Endodermal cell (in vitro differentiated cells): ENCODE measurements at regions not wholly inside any gene's neighbourhood (a gene's known extent, or its start where the extent isn't known, plus 50 kb on each side); places are given as distances from the start of the nearest gene placed in this dataset.

ENCODE experiments used
- DNase-seq: peaks from one replicate; pipeline ENCODE4 v3.0.0-alpha.2; 2017
- H3K27ac ChIP-seq: 2 replicates; pipeline ENCODE4 v1.5.1; 2013; ENCODE audit warnings: mild to moderate bottlenecking, low read depth, low read length, moderate library complexity
- H3K27me3 ChIP-seq: 2 replicates; pipeline ENCODE4 v1.6.1; 2013; ENCODE audit warnings: mild to moderate bottlenecking, low read length, moderate library complexity; ENCODE audit not compliant: insufficient read depth, control insufficient read depth, poor library complexity, severe bottlenecking
- H3K36me3 ChIP-seq: 2 replicates; pipeline ENCODE4 v1.7.0; 2013; ENCODE audit warnings: mild to moderate bottlenecking, low read length, moderate library complexity; ENCODE audit not compliant: control insufficient read depth, insufficient read depth
- H3K4me1 ChIP-seq: one replicate; pipeline ENCODE4 v1.7.0; 2013; ENCODE audit warnings: low read length; ENCODE audit not compliant: control insufficient read depth, insufficient read depth
- H3K4me3 ChIP-seq: 2 replicates; pipeline ENCODE4 v1.5.1; 2013; ENCODE audit warnings: mild to moderate bottlenecking, low read length, moderate library complexity
- H3K9ac ChIP-seq: 2 replicates; pipeline ENCODE4 v1.6.1; 2013; ENCODE audit warnings: mild to moderate bottlenecking, low read length, moderate library complexity; ENCODE audit not compliant: poor library complexity, severe bottlenecking; ENCODE audit errors: extremely low read depth
- H3K9me3 ChIP-seq: 2 replicates; pipeline ENCODE4 v1.6.1; 2013; ENCODE audit warnings: mild to moderate bottlenecking, low read length, moderate library complexity; ENCODE audit not compliant: control insufficient read depth
- H3K27ac Mint-ChIP-seq: 2 replicates; pipeline ENCODE4 v1.8.0; 2020; ENCODE audit warnings: mixed read lengths
- H3K27me3 Mint-ChIP-seq: 2 replicates; pipeline ENCODE4 v1.8.0; 2021; ENCODE audit warnings: mild to moderate bottlenecking, mixed read lengths; ENCODE audit not compliant: insufficient read depth
- H3K36me3 Mint-ChIP-seq: 2 replicates; pipeline ENCODE4 v1.8.0; 2020; ENCODE audit warnings: low read depth, mixed read lengths
- H3K4me1 Mint-ChIP-seq: 2 replicates; pipeline ENCODE4 v1.8.0; 2020; ENCODE audit warnings: mixed read lengths
- H3K4me3 Mint-ChIP-seq: 2 replicates; pipeline ENCODE4 v1.8.0; 2020; ENCODE audit warnings: mild to moderate bottlenecking, moderate library complexity, mixed read lengths
- H3K9me3 Mint-ChIP-seq: 2 replicates; pipeline ENCODE4 v1.8.0; 2020; ENCODE audit warnings: mild to moderate bottlenecking, mixed read lengths
- CTCF ChIP-seq: fragments of 200-600 bp; sonication (generic); conservative IDR thresholded peaks from 2 replicates; pipeline ENCODE4 v1.5.0; 2021; ENCODE audit warnings: antibody characterized with exemption, mild to moderate bottlenecking
- WGBS, 2 experiments: methylation state at CpG; one replicate each; pipeline versions ENCODE4 v1.1.5 to v1.1.7; 2013; ENCODE audit warnings: missing lambda C conversion rate in 2 of 2, mixed read lengths in 1 of 2; ENCODE audit not compliant: insufficient coverage in 1 of 2, insufficient read length in 1 of 2; 5-methylcytosine and 5-hydroxymethylcytosine counted together

GRCh38 chr12:75905922-75906321 is 125.7 kb downstream of the PHLDA1 start:
- Histone ChIP-seq H3K4me1 (no peaks in the 10 kb centered on the region), H3K36me3 (no peaks in the 10 kb centered on the region), H3K9ac (no peak overlapping the region), H3K4me3 (no peak overlapping the region), H3K27ac (no peak overlapping the region), H3K27me3 (no peaks in the 10 kb centered on the region), H3K9me3 (no peaks in the 10 kb centered on the region)
- peaks cover 6% of the 10 kb centered on the region for H3K4me1 Mint-ChIP-seq
- no peak overlapping the region for H3K27ac Mint-ChIP-seq
- WGBS, 2 experiments, result 89 to 100% methylated on average over 2 of the region's 2 CpGs
- TF ChIP-seq CTCF, result no peak
- no peak for DNase-seq
- no peaks in the 10 kb centered on the region for H3K9me3 Mint-ChIP-seq
- no peaks in the 10 kb centered on the region for H3K36me3 Mint-ChIP-seq
- no peak overlapping the region for H3K4me3 Mint-ChIP-seq
- H3K27me3 Mint-ChIP-seq, result no peaks in the 10 kb centered on the region

- Histone ChIP-seq H3K9me3 (no peaks in the 10 kb centered on the region), H3K27me3 (no peaks in the 10 kb centered on the region), H3K4me1 (no peaks in the 10 kb centered on the region), H3K36me3 (no peaks in the 10 kb centered on the region), H3K27ac (peak overlapping the region; percentile 29), H3K4me3 (no peak overlapping the region), H3K9ac (no peak overlapping the region)
- no peak overlapping the region for H3K27ac Mint-ChIP-seq
- H3K4me1 Mint-ChIP-seq, result peaks cover 5% of the 10 kb centered on the region
- 63 to 85% methylated on average over 10 to 11 of the region's 11 CpGs for WGBS, 2 experiments
- no peaks in the 10 kb centered on the region for H3K36me3 Mint-ChIP-seq
- TF ChIP-seq CTCF, result no peak
- H3K27me3 Mint-ChIP-seq, result no peaks in the 10 kb centered on the region
- no peaks in the 10 kb centered on the region for H3K9me3 Mint-ChIP-seq
- H3K4me3 Mint-ChIP-seq, result no peak overlapping the region
- DNase-seq, result no peak
These were observed 130.8 kb downstream of the PHLDA1 start for GRCh38 chr12:75900781-75901254.

GRCh38 chr12:75900226-75900625 is 131.3 kb downstream of the PHLDA1 start:
- H3K4me1 ChIP-seq, result no peaks in the 10 kb centered on the region
- no peak for DNase-seq
- Mint-ChIP-seq H3K27me3 (no peaks in the 10 kb centered on the region), H3K27ac (no peak overlapping the region), H3K4me1 (peaks cover 11% of the 10 kb centered on the region), H3K36me3 (no peaks in the 10 kb centered on the region), H3K9me3 (no peaks in the 10 kb centered on the region), H3K4me3 (no peak overlapping the region)
- 94 to 100% methylated on average over 2 to 5 of the region's 5 CpGs for WGBS, 2 experiments
- no peaks in the 10 kb centered on the region for H3K36me3 ChIP-seq
- no peak overlapping the region for H3K4me3 ChIP-seq
- H3K27me3 ChIP-seq, result no peaks in the 10 kb centered on the region
- H3K9ac ChIP-seq, result no peak overlapping the region
- H3K9me3 ChIP-seq, result no peaks in the 10 kb centered on the region
- peak overlapping the region; percentile 29 for H3K27ac ChIP-seq
- TF ChIP-seq CTCF, result no peak
